ENCODE measurements at regions not wholly inside any gene's neighbourhood (a gene's known extent, or its start where the extent isn't known, plus 50 kb on each side); places are given as distances from the start of the nearest gene placed in this dataset.

GRCh38 chr5:120199559-120199958 lies 264.5 kb upstream of the PRR16 start:
- H3K27me3 Mint-ChIP-seq (ENCODE audit: unreplicated experiment), result no peaks in the 10 kb centered on the region
- H3K27ac Mint-ChIP-seq (ENCODE audit: unreplicated experiment), result no peak overlapping the region
- no peaks in the 10 kb centered on the region for H3K36me3 Mint-ChIP-seq (ENCODE audit: low read depth, unreplicated experiment)
- DNase-seq (ENCODE audit: low spot score), result no peak
- peaks cover 2% of the 10 kb centered on the region for H3K9me3 Mint-ChIP-seq (ENCODE audit: unreplicated experiment)
- no peak overlapping the region for H3K4me3 Mint-ChIP-seq (ENCODE audit: unreplicated experiment)
- no peak for TF ChIP-seq CTCF (IDR thresholded peaks at IDR 0.05; ENCODE audit: unreplicated experiment)
- H3K4me1 Mint-ChIP-seq (ENCODE audit: unreplicated experiment), result no peaks in the 10 kb centered on the region

GRCh38 chr5:120207129-120207528 lies 257.0 kb upstream of the PRR16 start:
- Mint-ChIP-seq H3K36me3 (ENCODE audit: low read depth, unreplicated experiment) (no peaks in the 10 kb centered on the region), H3K9me3 (ENCODE audit: unreplicated experiment) (peaks cover 5% of the 10 kb centered on the region), H3K4me1 (ENCODE audit: unreplicated experiment) (peaks cover 4% of the 10 kb centered on the region), H3K4me3 (ENCODE audit: unreplicated experiment) (no peak overlapping the region), H3K27ac (ENCODE audit: unreplicated experiment) (no peak overlapping the region), H3K27me3 (ENCODE audit: unreplicated experiment) (no peaks in the 10 kb centered on the region)
- no peak for DNase-seq (ENCODE audit: low spot score)
- no peak for TF ChIP-seq CTCF (IDR thresholded peaks at IDR 0.05; ENCODE audit: unreplicated experiment)

- Mint-ChIP-seq H3K9me3 (ENCODE audit: unreplicated experiment) (no peaks in the 10 kb centered on the region), H3K4me3 (ENCODE audit: unreplicated experiment) (no peak overlapping the region), H3K27ac (ENCODE audit: unreplicated experiment) (no peak overlapping the region), H3K36me3 (ENCODE audit: low read depth, unreplicated experiment) (no peaks in the 10 kb centered on the region), H3K27me3 (ENCODE audit: unreplicated experiment) (no peaks in the 10 kb centered on the region), H3K4me1 (ENCODE audit: unreplicated experiment) (no peaks in the 10 kb centered on the region)
- no peak for TF ChIP-seq CTCF (IDR thresholded peaks at IDR 0.05; ENCODE audit: unreplicated experiment)
- DNase-seq (ENCODE audit: low spot score), result no peak
Measured at GRCh38 chr5:120217001-120217400, 247.1 kb upstream of the PRR16 start.

- DNase-seq (ENCODE audit: low spot score), result no peak
- Mint-ChIP-seq H3K27me3 (ENCODE audit: unreplicated experiment) (no peaks in the 10 kb centered on the region), H3K4me3 (ENCODE audit: unreplicated experiment) (no peak overlapping the region), H3K9me3 (ENCODE audit: unreplicated experiment) (no peaks in the 10 kb centered on the region), H3K27ac (ENCODE audit: unreplicated experiment) (no peak overlapping the region), H3K4me1 (ENCODE audit: unreplicated experiment) (no peaks in the 10 kb centered on the region), H3K36me3 (ENCODE audit: low read depth, unreplicated experiment) (no peaks in the 10 kb centered on the region)
- TF ChIP-seq CTCF (IDR thresholded peaks at IDR 0.05; ENCODE audit: unreplicated experiment), result no peak
Measured at GRCh38 chr5:120219988-120220387, 244.1 kb upstream of the PRR16 start.

GRCh38 chr5:120225524-120225923 lies 238.6 kb upstream of the PRR16 start:
- no peak overlapping the region for H3K4me3 Mint-ChIP-seq (ENCODE audit: unreplicated experiment)
- no peaks in the 10 kb centered on the region for H3K27me3 Mint-ChIP-seq (ENCODE audit: unreplicated experiment)
- H3K27ac Mint-ChIP-seq (ENCODE audit: unreplicated experiment), result no peak overlapping the region
- DNase-seq (ENCODE audit: low spot score), result no peak
- no peaks in the 10 kb centered on the region for H3K36me3 Mint-ChIP-seq (ENCODE audit: low read depth, unreplicated experiment)
- no peak for TF ChIP-seq CTCF (IDR thresholded peaks at IDR 0.05; ENCODE audit: unreplicated experiment)
- H3K9me3 Mint-ChIP-seq (ENCODE audit: unreplicated experiment), result no peaks in the 10 kb centered on the region
- no peaks in the 10 kb centered on the region for H3K4me1 Mint-ChIP-seq (ENCODE audit: unreplicated experiment)
